ENCODE measurements at regions not wholly inside any gene's neighbourhood (a gene's known extent, or its start where the extent isn't known, plus 50 kb on each side); places are given as distances from the start of the nearest gene placed in this dataset.
"Not testable (repeated sequence)": the region's sequence is repeated elsewhere in the genome, so short reads cannot be mapped to it uniquely, and the experiment has no call there.

- DNase-seq (ENCODE audit: low read depth) = no peak
Measured at GRCh38 chr2:64919261-64919660, 69.9 kb upstream of the SLC1A4 start.

- no peak for DNase-seq (ENCODE audit: low read depth)
Measured at GRCh38 chr2:64922482-64923384, 66.5 kb upstream of the SLC1A4 start.

- no peak for DNase-seq (ENCODE audit: low read depth)
Measured at GRCh38 chr2:64923385-64923710, 65.9 kb upstream of the SLC1A4 start.

GRCh38 chr2:64924170-64924934 is 64.8 kb upstream of the SLC1A4 start:
- no peak for DNase-seq (ENCODE audit: low read depth)

- not testable (repeated sequence) for DNase-seq (ENCODE audit: low read depth)
Measured at GRCh38 chr2:64925930-64926722, 63.1 kb upstream of the SLC1A4 start.

GRCh38 chr2:64928813-64929212 is 60.4 kb upstream of the SLC1A4 start:
- DNase-seq (ENCODE audit: low read depth) = no peak

- no peak for DNase-seq (ENCODE audit: low read depth)
Measured at GRCh38 chr2:64929333-64929732, 59.9 kb upstream of the SLC1A4 start.

GRCh38 chr2:64930258-64930671 is 58.9 kb upstream of the SLC1A4 start:
- no peak for DNase-seq (ENCODE audit: low read depth)

GRCh38 chr2:64931246-64932115 is 57.7 kb upstream of the SLC1A4 start:
- no peak for DNase-seq (ENCODE audit: low read depth)

GRCh38 chr2:64932116-64932370 is 57.2 kb upstream of the SLC1A4 start:
- no peak for DNase-seq (ENCODE audit: low read depth)

- DNase-seq (ENCODE audit: low read depth) = no peak
Measured at GRCh38 chr2:64932371-64933216, 56.6 kb upstream of the SLC1A4 start.

GRCh38 chr2:64934530-64934929 is 54.7 kb upstream of the SLC1A4 start:
- DNase-seq (ENCODE audit: low read depth) = no peak

GRCh38 chr2:64936809-64937208 is 52.4 kb upstream of the SLC1A4 start:
- DNase-seq (ENCODE audit: low read depth) = no peak

- DNase-seq (ENCODE audit: low read depth) = not testable (repeated sequence)
Measured at GRCh38 chr2:64937314-64937686, 51.9 kb upstream of the SLC1A4 start.

GRCh38 chr2:64937687-64938491 is 51.3 kb upstream of the SLC1A4 start:
- no peak for DNase-seq (ENCODE audit: low read depth)

- no peak for DNase-seq (ENCODE audit: low read depth)
Measured at GRCh38 chr2:64938607-64939285, 50.5 kb upstream of the SLC1A4 start.

GRCh38 chr2:64939332-64939917 is 49.8 kb upstream of the SLC1A4 start:
- DNase-seq (ENCODE audit: low read depth) = no peak
